Breast epithelium (tissue), 4 donors: ENCODE measurements at regions not wholly inside any gene's neighbourhood (a gene's known extent, or its start where the extent isn't known, plus 50 kb on each side); places are given as distances from the start of the nearest gene placed in this dataset.

Source experiments
- DNase-seq, 2 donors: peaks; one replicate each; pipeline ENCODE4 v3.0.0-alpha.2; 2019; ENCODE audit warnings: low spot score in 2 of 2
- H3K27ac ChIP-seq, 2 donors: fragments of 200-600 bp; sonication (generic) in 1 of 2; one replicate each; pipeline ENCODE4 v1.5.1; 2016 to 2019; ENCODE audit warnings: mild to moderate bottlenecking in 1 of 2
- H3K27me3 ChIP-seq, 2 donors: fragments of 200-600 bp; sonication (generic) in 1 of 2; one replicate each; pipeline versions ENCODE4 v1.5.1 to v1.6.0; 2017 to 2019; ENCODE audit warnings: control low read depth in 1 of 2, mild to moderate bottlenecking in 1 of 2
- H3K36me3 ChIP-seq: fragments of 200-600 bp; one replicate; pipeline ENCODE4 v1.5.1; 2019
- H3K4me1 ChIP-seq, 2 donors: fragments of 200-600 bp; sonication (generic); one replicate each; pipeline ENCODE4 v1.5.1; 2016 to 2019; ENCODE audit warnings: control low read depth in 1 of 2
- H3K4me3 ChIP-seq, 3 donors: fragments of 200-600 bp; sonication (generic); 1 replicate in 2 of 3; 2 replicates in 1 of 3; pipeline ENCODE4 v1.5.1; 2016 to 2019; ENCODE audit warnings: mild to moderate bottlenecking in 3 of 3, moderate library complexity in 2 of 3
- H3K9me3 ChIP-seq, 2 donors: fragments of 200-600 bp; sonication (generic) in 1 of 2; one replicate each; pipeline ENCODE4 v1.5.1; 2016 to 2019; ENCODE audit warnings: control low read depth in 1 of 2
- POLR2A ChIP-seq: fragments of 450-650 bp; IDR thresholded peaks from one replicate; pipeline ENCODE4 v1.6.1; 2016; ENCODE audit warnings: antibody characterized with exemption, mild to moderate bottlenecking, moderate library complexity
- POLR2AphosphoS5 ChIP-seq, 3 donors: sonication (generic); formaldehyde crosslinking; IDR thresholded peaks; one replicate each; pipeline ENCODE4 v1.6.1; 2017; ENCODE audit warnings: antibody characterized with exemption in 3 of 3
- intact Hi-C: fragments of 100-400 bp; cut with DNase I; formaldehyde crosslinking; loops from one replicate; pipeline ENCODE4 v1.15.1; 2023; ENCODE audit warnings: low total_unique reads
- TF ChIP-seq, protein P1 (sequence below), 3 donors: fragments of 450-650 bp; IDR thresholded peaks; one replicate each; pipeline ENCODE4 v1.5.1; 2016 to 2017; ENCODE audit warnings: antibody characterized with exemption in 3 of 3, mild to moderate bottlenecking in 3 of 3, moderate library complexity in 3 of 3

DNA sequence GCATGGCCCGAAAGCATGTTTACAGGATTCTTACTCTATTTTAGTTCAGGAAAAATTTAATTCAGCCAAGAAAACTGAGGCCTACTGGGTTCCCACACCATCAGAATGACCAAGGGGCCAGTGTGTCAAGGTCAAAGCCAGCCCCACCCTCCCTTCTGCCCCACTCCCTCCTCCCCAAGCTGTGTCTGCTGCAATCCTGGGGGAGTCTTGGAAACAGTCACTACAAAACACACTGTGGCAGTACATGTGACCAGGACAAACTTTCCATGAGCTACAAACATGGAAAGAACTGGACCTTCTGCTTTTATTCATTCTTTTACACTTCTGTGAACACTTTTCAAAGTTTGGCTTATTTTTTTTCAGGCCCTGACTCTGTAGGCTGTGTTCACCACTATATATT, 1228.8 kb upstream of the TMEM132C start:
- Histone ChIP-seq H3K4me3 (no peak overlapping the region), H3K9me3 (no peaks in the 10 kb centered on the region), H3K36me3 (no peaks in the 10 kb centered on the region), H3K4me1 (no peaks in the 10 kb centered on the region), H3K27me3 (no peaks in the 10 kb centered on the region), H3K27ac (no peak overlapping the region)
- DNase-seq, result no peak
- TF ChIP-seq, protein P1, sequence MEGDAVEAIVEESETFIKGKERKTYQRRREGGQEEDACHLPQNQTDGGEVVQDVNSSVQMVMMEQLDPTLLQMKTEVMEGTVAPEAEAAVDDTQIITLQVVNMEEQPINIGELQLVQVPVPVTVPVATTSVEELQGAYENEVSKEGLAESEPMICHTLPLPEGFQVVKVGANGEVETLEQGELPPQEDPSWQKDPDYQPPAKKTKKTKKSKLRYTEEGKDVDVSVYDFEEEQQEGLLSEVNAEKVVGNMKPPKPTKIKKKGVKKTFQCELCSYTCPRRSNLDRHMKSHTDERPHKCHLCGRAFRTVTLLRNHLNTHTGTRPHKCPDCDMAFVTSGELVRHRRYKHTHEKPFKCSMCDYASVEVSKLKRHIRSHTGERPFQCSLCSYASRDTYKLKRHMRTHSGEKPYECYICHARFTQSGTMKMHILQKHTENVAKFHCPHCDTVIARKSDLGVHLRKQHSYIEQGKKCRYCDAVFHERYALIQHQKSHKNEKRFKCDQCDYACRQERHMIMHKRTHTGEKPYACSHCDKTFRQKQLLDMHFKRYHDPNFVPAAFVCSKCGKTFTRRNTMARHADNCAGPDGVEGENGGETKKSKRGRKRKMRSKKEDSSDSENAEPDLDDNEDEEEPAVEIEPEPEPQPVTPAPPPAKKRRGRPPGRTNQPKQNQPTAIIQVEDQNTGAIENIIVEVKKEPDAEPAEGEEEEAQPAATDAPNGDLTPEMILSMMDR (IDR thresholded peaks at IDR 0.05), result no peak
- TF ChIP-seq POLR2A, result no peak
- TF ChIP-seq POLR2AphosphoS5 (IDR thresholded peaks at IDR 0.05), result no peak
- intact Hi-C loops, result no loop called here

DNA sequence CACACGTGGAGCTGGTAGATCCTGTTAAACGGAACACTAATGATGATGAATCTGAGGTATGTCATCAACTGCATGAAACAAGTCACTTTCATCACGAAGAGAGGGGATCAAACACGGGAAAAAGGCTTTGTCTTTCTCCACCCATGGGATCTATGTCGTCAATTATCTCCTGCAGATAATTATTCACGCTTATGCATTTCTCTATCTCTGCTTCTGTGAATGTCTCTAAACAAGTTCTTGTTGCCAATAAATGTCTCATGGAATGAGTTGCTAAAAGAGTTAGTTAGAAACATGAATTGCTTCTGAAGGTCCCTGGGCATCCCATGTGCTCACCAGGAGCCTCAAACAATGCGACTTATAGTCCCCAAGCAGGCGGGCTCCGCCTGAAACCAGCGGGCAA, 1228.2 kb upstream of the TMEM132C start:
- Histone ChIP-seq H3K4me3 (no peak overlapping the region), H3K36me3 (no peaks in the 10 kb centered on the region), H3K9me3 (no peaks in the 10 kb centered on the region), H3K4me1 (no peaks in the 10 kb centered on the region), H3K27ac (no peak overlapping the region), H3K27me3 (no peaks in the 10 kb centered on the region)
- intact Hi-C loops, result no loop called here
- DNase-seq, result no peak
- TF ChIP-seq POLR2AphosphoS5 (IDR thresholded peaks at IDR 0.05) (no peak), POLR2A (no peak)
- TF ChIP-seq, protein P1 (IDR thresholded peaks at IDR 0.05), result no peak

- Histone ChIP-seq H3K36me3 (no peaks in the 10 kb centered on the region), H3K27ac (no peak overlapping the region), H3K4me3 (no peak overlapping the region), H3K9me3 (no peaks in the 10 kb centered on the region), H3K4me1 (no peaks in the 10 kb centered on the region), H3K27me3 (no peaks in the 10 kb centered on the region)
- intact Hi-C loops, result no loop called here
- DNase-seq, result no peak
- TF ChIP-seq POLR2A (no peak), POLR2AphosphoS5 (IDR thresholded peaks at IDR 0.05) (no peak)
- TF ChIP-seq, protein P1 (IDR thresholded peaks at IDR 0.05), result no peak
Measured at GRCh38 chr12:127041985-127042625, 1224.9 kb upstream of the TMEM132C start.

- no peak overlapping the region for H3K27ac ChIP-seq
- no peak for DNase-seq
- no peaks in the 10 kb centered on the region for H3K36me3 ChIP-seq
- intact Hi-C loops, result no loop called here
- H3K27me3 ChIP-seq, result no peaks in the 10 kb centered on the region
- H3K9me3 ChIP-seq, result no peaks in the 10 kb centered on the region
- H3K4me3 ChIP-seq, result no peak overlapping the region
- TF ChIP-seq POLR2A (no peak), POLR2AphosphoS5 (IDR thresholded peaks at IDR 0.05) (no peak)
- TF ChIP-seq, protein P1 (IDR thresholded peaks at IDR 0.05), result no peak
- H3K4me1 ChIP-seq, result no peaks in the 10 kb centered on the region
Measured at GRCh38 chr12:127043731-127044130, 1223.2 kb upstream of the TMEM132C start.

DNA sequence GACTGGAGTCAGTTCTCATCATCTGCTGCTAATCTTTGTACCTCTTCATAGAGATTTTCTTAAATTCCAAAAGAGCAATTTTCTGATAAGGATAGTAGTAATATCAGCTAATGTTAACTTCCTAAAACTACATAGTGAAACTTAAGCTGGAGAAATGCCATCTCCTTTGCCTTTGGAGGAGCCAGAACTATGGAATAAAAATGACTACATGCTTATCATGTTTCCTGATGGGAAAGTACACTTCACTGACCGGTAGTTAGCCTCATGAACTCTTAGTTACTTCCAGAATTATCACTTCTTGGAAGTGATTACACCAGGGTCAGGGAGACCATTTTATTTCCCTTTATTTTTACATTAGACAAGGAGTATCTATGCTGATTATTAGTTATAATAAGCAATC, 1222.1 kb upstream of the TMEM132C start:
- intact Hi-C loops, result no loop called here
- Histone ChIP-seq H3K27ac (no peak overlapping the region), H3K4me3 (no peak overlapping the region), H3K27me3 (no peaks in the 10 kb centered on the region), H3K4me1 (no peaks in the 10 kb centered on the region), H3K36me3 (no peaks in the 10 kb centered on the region), H3K9me3 (no peaks in the 10 kb centered on the region)
- no peak for DNase-seq
- TF ChIP-seq POLR2A (no peak), POLR2AphosphoS5 (IDR thresholded peaks at IDR 0.05) (no peak)
- TF ChIP-seq, protein P1 (IDR thresholded peaks at IDR 0.05), result no peak
